SU-DHL-6 (cell line): ENCODE measurements at regions not wholly inside any gene's neighbourhood (a gene's known extent, or its start where the extent isn't known, plus 50 kb on each side); places are given as distances from the start of the nearest gene placed in this dataset.

Experiments
- CTCF ChIP-seq: fragments of 200-600 bp; sonication (generic); IDR thresholded peaks from one replicate; pipeline ENCODE4 v1.5.1; 2017; ENCODE audit warnings: antibody characterized with exemption, mild to moderate bottlenecking, low read length, moderate library complexity; ENCODE audit not compliant: insufficient read depth, poor library complexity, severe bottlenecking
- EZH2phosphoT487 ChIP-seq: fragments of 200-600 bp; sonication (generic), shearing (Covaris generic); conservative IDR thresholded peaks from 2 replicates; pipeline ENCODE4 v1.6.1; 2018; ENCODE audit warnings: mild to moderate bottlenecking, antibody characterized with exemption, low read length, moderate library complexity, mixed read lengths

DNA sequence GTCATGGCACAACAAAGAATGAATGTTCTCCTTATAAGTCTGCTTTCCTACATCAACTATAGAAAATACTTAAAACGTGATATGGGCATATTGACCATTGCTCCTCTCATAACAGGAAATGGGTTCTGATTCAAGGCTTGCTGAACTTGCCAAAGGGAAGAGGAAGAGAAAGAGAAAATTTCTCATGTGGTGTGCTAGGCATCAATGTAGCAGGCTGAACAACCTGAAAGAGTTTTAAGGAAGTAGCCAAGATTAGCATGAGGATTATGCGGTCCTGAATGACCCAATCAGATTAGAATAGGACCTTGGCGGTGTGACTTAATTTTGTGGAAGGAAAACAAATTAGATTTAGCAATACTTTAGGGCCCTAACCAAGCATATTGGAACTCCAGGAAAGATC is 617.7 kb upstream of the CDH11 start:
- TF ChIP-seq CTCF: no peak
- no peak for TF ChIP-seq EZH2phosphoT487
